ENCODE measurements at regions not wholly inside any gene's neighbourhood (a gene's known extent, or its start where the extent isn't known, plus 50 kb on each side); places are given as distances from the start of the nearest gene placed in this dataset.

- H3K4me1 ChIP-seq (ENCODE audit: control insufficient read depth in 3 of 3, insufficient read depth in 3 of 3, low read length in 3 of 3): no peaks in the 10 kb centered on the region
- H3K9ac ChIP-seq (ENCODE audit: low read depth in 1 of 3, low read length in 3 of 3): no peak overlapping the region
- H3K4me3 ChIP-seq (ENCODE audit: low read length in 3 of 3): no peak overlapping the region
- H3K27me3 ChIP-seq (ENCODE audit: control insufficient read depth in 3 of 3, insufficient read depth in 3 of 3, low read length in 3 of 3): no peaks in the 10 kb centered on the region
- H3K36me3 ChIP-seq (ENCODE audit: control insufficient read depth in 3 of 3, insufficient read depth in 3 of 3, low read length in 3 of 3): no peaks in the 10 kb centered on the region
- no peak overlapping the region for H3K27ac ChIP-seq (ENCODE audit: low read depth, low read length)
- H3K9me3 ChIP-seq (ENCODE audit: control insufficient read depth in 3 of 3, low read length in 3 of 3): no peaks in the 10 kb centered on the region
Observed at GRCh38 chr3:167899093-167899492, 163.6 kb downstream of the SERPINI1 start.

GRCh38 chr3:167898091-167898490, 162.6 kb downstream of the SERPINI1 start:
- no peak overlapping the region for H3K27ac ChIP-seq (ENCODE audit: low read depth, low read length)
- no peaks in the 10 kb centered on the region for H3K4me1 ChIP-seq (ENCODE audit: control insufficient read depth in 3 of 3, insufficient read depth in 3 of 3, low read length in 3 of 3)
- no peaks in the 10 kb centered on the region for H3K9me3 ChIP-seq (ENCODE audit: control insufficient read depth in 3 of 3, low read length in 3 of 3)
- no peaks in the 10 kb centered on the region for H3K27me3 ChIP-seq (ENCODE audit: control insufficient read depth in 3 of 3, insufficient read depth in 3 of 3, low read length in 3 of 3)
- H3K36me3 ChIP-seq (ENCODE audit: control insufficient read depth in 3 of 3, insufficient read depth in 3 of 3, low read length in 3 of 3): no peaks in the 10 kb centered on the region
- H3K9ac ChIP-seq (ENCODE audit: low read depth in 1 of 3, low read length in 3 of 3): no peak overlapping the region
- H3K4me3 ChIP-seq (ENCODE audit: low read length in 3 of 3): no peak overlapping the region

GRCh38 chr3:167895684-167896083, 160.2 kb downstream of the SERPINI1 start:
- no peaks in the 10 kb centered on the region for H3K4me1 ChIP-seq (ENCODE audit: control insufficient read depth in 3 of 3, insufficient read depth in 3 of 3, low read length in 3 of 3)
- no peak overlapping the region for H3K27ac ChIP-seq (ENCODE audit: low read depth, low read length)
- H3K27me3 ChIP-seq (ENCODE audit: control insufficient read depth in 3 of 3, insufficient read depth in 3 of 3, low read length in 3 of 3): no peaks in the 10 kb centered on the region

GRCh38 chr3:167895178-167895577, 159.7 kb downstream of the SERPINI1 start:
- no peaks in the 10 kb centered on the region for H3K36me3 ChIP-seq (ENCODE audit: control insufficient read depth in 3 of 3, insufficient read depth in 3 of 3, low read length in 3 of 3)
- H3K9me3 ChIP-seq (ENCODE audit: control insufficient read depth in 3 of 3, low read length in 3 of 3): no peaks in the 10 kb centered on the region
- no peaks in the 10 kb centered on the region for H3K27me3 ChIP-seq (ENCODE audit: control insufficient read depth in 3 of 3, insufficient read depth in 3 of 3, low read length in 3 of 3)
- no peaks in the 10 kb centered on the region for H3K4me1 ChIP-seq (ENCODE audit: control insufficient read depth in 3 of 3, insufficient read depth in 3 of 3, low read length in 3 of 3)
- H3K9ac ChIP-seq (ENCODE audit: low read depth in 1 of 3, low read length in 3 of 3): no peak overlapping the region
- H3K27ac ChIP-seq (ENCODE audit: low read depth, low read length): no peak overlapping the region
- H3K4me3 ChIP-seq (ENCODE audit: low read length in 3 of 3): no peak overlapping the region

More at GRCh38 chr3:167895684-167896083, 160.2 kb downstream of the SERPINI1 start:
- Histone ChIP-seq H3K9me3 (ENCODE audit: control insufficient read depth in 3 of 3, low read length in 3 of 3) (no peaks in the 10 kb centered on the region), H3K4me3 (ENCODE audit: low read length in 3 of 3) (no peak overlapping the region), H3K36me3 (ENCODE audit: control insufficient read depth in 3 of 3, insufficient read depth in 3 of 3, low read length in 3 of 3) (no peaks in the 10 kb centered on the region), H3K9ac (ENCODE audit: low read depth in 1 of 3, low read length in 3 of 3) (no peak overlapping the region)

GRCh38 chr3:167892205-167892604, 156.7 kb downstream of the SERPINI1 start:
- H3K9ac ChIP-seq (ENCODE audit: low read depth in 1 of 3, low read length in 3 of 3): no peak overlapping the region
- H3K4me1 ChIP-seq (ENCODE audit: control insufficient read depth in 3 of 3, insufficient read depth in 3 of 3, low read length in 3 of 3): no peaks in the 10 kb centered on the region
- H3K9me3 ChIP-seq (ENCODE audit: control insufficient read depth in 3 of 3, low read length in 3 of 3): no peaks in the 10 kb centered on the region
- no peaks in the 10 kb centered on the region for H3K27me3 ChIP-seq (ENCODE audit: control insufficient read depth in 3 of 3, insufficient read depth in 3 of 3, low read length in 3 of 3)
- H3K36me3 ChIP-seq (ENCODE audit: control insufficient read depth in 3 of 3, insufficient read depth in 3 of 3, low read length in 3 of 3): no peaks in the 10 kb centered on the region
- no peak overlapping the region for H3K27ac ChIP-seq (ENCODE audit: low read depth, low read length)
- no peak overlapping the region for H3K4me3 ChIP-seq (ENCODE audit: low read length in 3 of 3)

- Histone ChIP-seq H3K9me3 (ENCODE audit: control insufficient read depth in 3 of 3, low read length in 3 of 3) (no peaks in the 10 kb centered on the region), H3K4me1 (ENCODE audit: control insufficient read depth in 3 of 3, insufficient read depth in 3 of 3, low read length in 3 of 3) (no peaks in the 10 kb centered on the region), H3K27me3 (ENCODE audit: control insufficient read depth in 3 of 3, insufficient read depth in 3 of 3, low read length in 3 of 3) (no peaks in the 10 kb centered on the region)
Observed at GRCh38 chr3:167887096-167887495, 151.6 kb downstream of the SERPINI1 start.

GRCh38 chr3:167886690-167887089, 151.2 kb downstream of the SERPINI1 start:
- no peak overlapping the region for H3K27ac ChIP-seq (ENCODE audit: low read depth, low read length)
- no peaks in the 10 kb centered on the region for H3K36me3 ChIP-seq (ENCODE audit: control insufficient read depth in 3 of 3, insufficient read depth in 3 of 3, low read length in 3 of 3)
- H3K4me3 ChIP-seq (ENCODE audit: low read length in 3 of 3): no peak overlapping the region
- H3K9me3 ChIP-seq (ENCODE audit: control insufficient read depth in 3 of 3, low read length in 3 of 3): no peaks in the 10 kb centered on the region
- no peak overlapping the region for H3K9ac ChIP-seq (ENCODE audit: low read depth in 1 of 3, low read length in 3 of 3)
- no peaks in the 10 kb centered on the region for H3K4me1 ChIP-seq (ENCODE audit: control insufficient read depth in 3 of 3, insufficient read depth in 3 of 3, low read length in 3 of 3)
- no peaks in the 10 kb centered on the region for H3K27me3 ChIP-seq (ENCODE audit: control insufficient read depth in 3 of 3, insufficient read depth in 3 of 3, low read length in 3 of 3)

More at GRCh38 chr3:167887096-167887495, 151.6 kb downstream of the SERPINI1 start:
- no peak overlapping the region for H3K4me3 ChIP-seq (ENCODE audit: low read length in 3 of 3)
- H3K27ac ChIP-seq (ENCODE audit: low read depth, low read length): no peak overlapping the region
- H3K9ac ChIP-seq (ENCODE audit: low read depth in 1 of 3, low read length in 3 of 3): no peak overlapping the region
- no peaks in the 10 kb centered on the region for H3K36me3 ChIP-seq (ENCODE audit: control insufficient read depth in 3 of 3, insufficient read depth in 3 of 3, low read length in 3 of 3)

GRCh38 chr3:167885277-167885676, 149.8 kb downstream of the SERPINI1 start:
- Histone ChIP-seq H3K27ac (ENCODE audit: low read depth, low read length) (no peak overlapping the region), H3K4me3 (ENCODE audit: low read length in 3 of 3) (no peak overlapping the region), H3K9ac (ENCODE audit: low read depth in 1 of 3, low read length in 3 of 3) (no peak overlapping the region), H3K9me3 (ENCODE audit: control insufficient read depth in 3 of 3, low read length in 3 of 3) (no peaks in the 10 kb centered on the region), H3K4me1 (ENCODE audit: control insufficient read depth in 3 of 3, insufficient read depth in 3 of 3, low read length in 3 of 3) (no peaks in the 10 kb centered on the region), H3K36me3 (ENCODE audit: control insufficient read depth in 3 of 3, insufficient read depth in 3 of 3, low read length in 3 of 3) (no peaks in the 10 kb centered on the region), H3K27me3 (ENCODE audit: control insufficient read depth in 3 of 3, insufficient read depth in 3 of 3, low read length in 3 of 3) (no peaks in the 10 kb centered on the region)

- Histone ChIP-seq H3K27me3 (ENCODE audit: control insufficient read depth in 3 of 3, insufficient read depth in 3 of 3, low read length in 3 of 3) (no peaks in the 10 kb centered on the region), H3K9me3 (ENCODE audit: control insufficient read depth in 3 of 3, low read length in 3 of 3) (no peaks in the 10 kb centered on the region), H3K4me1 (ENCODE audit: control insufficient read depth in 3 of 3, insufficient read depth in 3 of 3, low read length in 3 of 3) (no peaks in the 10 kb centered on the region), H3K27ac (ENCODE audit: low read depth, low read length) (no peak overlapping the region), H3K4me3 (ENCODE audit: low read length in 3 of 3) (no peak overlapping the region), H3K36me3 (ENCODE audit: control insufficient read depth in 3 of 3, insufficient read depth in 3 of 3, low read length in 3 of 3) (no peaks in the 10 kb centered on the region), H3K9ac (ENCODE audit: low read depth in 1 of 3, low read length in 3 of 3) (no peak overlapping the region)
Observed at GRCh38 chr3:167884481-167884880, 149.0 kb downstream of the SERPINI1 start.

- Histone ChIP-seq H3K27ac (ENCODE audit: low read depth, low read length) (no peak overlapping the region), H3K27me3 (ENCODE audit: control insufficient read depth in 3 of 3, insufficient read depth in 3 of 3, low read length in 3 of 3) (no peaks in the 10 kb centered on the region), H3K36me3 (ENCODE audit: control insufficient read depth in 3 of 3, insufficient read depth in 3 of 3, low read length in 3 of 3) (no peaks in the 10 kb centered on the region), H3K4me3 (ENCODE audit: low read length in 3 of 3) (no peak overlapping the region), H3K9ac (ENCODE audit: low read depth in 1 of 3, low read length in 3 of 3) (no peak overlapping the region), H3K9me3 (ENCODE audit: control insufficient read depth in 3 of 3, low read length in 3 of 3) (no peaks in the 10 kb centered on the region), H3K4me1 (ENCODE audit: control insufficient read depth in 3 of 3, insufficient read depth in 3 of 3, low read length in 3 of 3) (no peaks in the 10 kb centered on the region)
Observed at GRCh38 chr3:167883452-167883851, 147.9 kb downstream of the SERPINI1 start.
